ENCODE measurements at regions not wholly inside any gene's neighbourhood (a gene's known extent, or its start where the extent isn't known, plus 50 kb on each side); places are given as distances from the start of the nearest gene placed in this dataset.

GRCh38 chr16:61564716-61565115, 471.5 kb downstream of the CDH8 start:
- DNase-seq (no peak), ATAC-seq (ENCODE audit: low FRiP score in 2 of 2) (no peak)
- 18 to 26% methylated on average over 2 of the region's 2 CpGs for WGBS, 2 donors
- Histone ChIP-seq H3K4me3 (no peak overlapping the region), H3K4me1 (no peaks in the 10 kb centered on the region), H3K27me3 (no peaks in the 10 kb centered on the region), H3K9me3 (no peaks in the 10 kb centered on the region), H3K27ac (no peak overlapping the region), H3K36me3 (no peaks in the 10 kb centered on the region)
- TF ChIP-seq EP300 (IDR thresholded peaks at IDR 0.05) (no peak), POLR2AphosphoS5 (IDR thresholded peaks at IDR 0.05) (no peak)

GRCh38 chr16:61555718-61556441, 480.4 kb downstream of the CDH8 start:
- Histone ChIP-seq H3K4me1 (no peaks in the 10 kb centered on the region), H3K4me3 (no peak overlapping the region), H3K9me3 (no peaks in the 10 kb centered on the region), H3K27me3 (no peaks in the 10 kb centered on the region), H3K27ac (no peak overlapping the region), H3K36me3 (no peaks in the 10 kb centered on the region)
- ATAC-seq (ENCODE audit: low FRiP score in 2 of 2) (peak in 1 of 2 donors; percentile 15), DNase-seq (peak in 1 of 2 donors; percentile 29)
- TF ChIP-seq, protein P1, sequence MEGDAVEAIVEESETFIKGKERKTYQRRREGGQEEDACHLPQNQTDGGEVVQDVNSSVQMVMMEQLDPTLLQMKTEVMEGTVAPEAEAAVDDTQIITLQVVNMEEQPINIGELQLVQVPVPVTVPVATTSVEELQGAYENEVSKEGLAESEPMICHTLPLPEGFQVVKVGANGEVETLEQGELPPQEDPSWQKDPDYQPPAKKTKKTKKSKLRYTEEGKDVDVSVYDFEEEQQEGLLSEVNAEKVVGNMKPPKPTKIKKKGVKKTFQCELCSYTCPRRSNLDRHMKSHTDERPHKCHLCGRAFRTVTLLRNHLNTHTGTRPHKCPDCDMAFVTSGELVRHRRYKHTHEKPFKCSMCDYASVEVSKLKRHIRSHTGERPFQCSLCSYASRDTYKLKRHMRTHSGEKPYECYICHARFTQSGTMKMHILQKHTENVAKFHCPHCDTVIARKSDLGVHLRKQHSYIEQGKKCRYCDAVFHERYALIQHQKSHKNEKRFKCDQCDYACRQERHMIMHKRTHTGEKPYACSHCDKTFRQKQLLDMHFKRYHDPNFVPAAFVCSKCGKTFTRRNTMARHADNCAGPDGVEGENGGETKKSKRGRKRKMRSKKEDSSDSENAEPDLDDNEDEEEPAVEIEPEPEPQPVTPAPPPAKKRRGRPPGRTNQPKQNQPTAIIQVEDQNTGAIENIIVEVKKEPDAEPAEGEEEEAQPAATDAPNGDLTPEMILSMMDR (IDR thresholded peaks at IDR 0.05) = no peak
- TF ChIP-seq POLR2A (IDR thresholded peaks at IDR 0.05) = no peak
- TF ChIP-seq POLR2AphosphoS5 (IDR thresholded peaks at IDR 0.05) = no peak
- TF ChIP-seq EP300 (IDR thresholded peaks at IDR 0.05) = no peak
- 91 to 98% methylated on average over 11 to 24 of the region's 24 CpGs for WGBS, 2 donors

- DNase-seq = no peak
- TF ChIP-seq EP300 (IDR thresholded peaks at IDR 0.05) (no peak), POLR2A (IDR thresholded peaks at IDR 0.05) (no peak), POLR2AphosphoS5 (IDR thresholded peaks at IDR 0.05) (no peak)
- TF ChIP-seq, protein P1 (IDR thresholded peaks at IDR 0.05) = no peak
- no peak overlapping the region for H3K27ac ChIP-seq
- no peak overlapping the region for H3K4me3 ChIP-seq
- H3K27me3 ChIP-seq = no peaks in the 10 kb centered on the region
- 48 to 49% methylated on average over 2 of the region's 2 CpGs for WGBS, 2 donors
- H3K4me1 ChIP-seq = no peaks in the 10 kb centered on the region
- no peaks in the 10 kb centered on the region for H3K9me3 ChIP-seq
- no peak for ATAC-seq (ENCODE audit: low FRiP score in 2 of 2)
- no peaks in the 10 kb centered on the region for H3K36me3 ChIP-seq
Measured at GRCh38 chr16:61549327-61549726, 486.9 kb downstream of the CDH8 start.

DNA sequence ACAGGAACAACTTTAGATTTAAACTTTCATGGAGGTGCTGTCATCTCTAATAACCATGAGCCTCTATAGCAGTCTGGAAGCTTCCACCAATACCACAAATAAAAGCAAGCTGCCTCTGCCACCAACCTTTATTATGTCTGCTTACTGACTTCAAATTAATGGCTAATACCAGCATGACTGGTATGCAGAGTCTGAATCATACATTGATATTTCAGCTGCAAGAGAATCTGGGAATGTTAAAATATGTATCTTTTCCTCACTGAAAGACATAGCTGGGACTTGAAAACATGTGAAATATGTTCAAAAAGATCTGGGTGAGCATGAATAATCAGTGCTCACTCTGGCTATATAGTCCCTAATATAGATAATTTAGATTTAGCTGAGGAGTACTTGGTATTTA, 488.6 kb downstream of the CDH8 start:
- H3K4me3 ChIP-seq = no peak overlapping the region
- ATAC-seq (ENCODE audit: low FRiP score in 2 of 2) = no peak
- H3K9me3 ChIP-seq = no peaks in the 10 kb centered on the region
- H3K4me1 ChIP-seq = no peaks in the 10 kb centered on the region
- H3K27me3 ChIP-seq = no peaks in the 10 kb centered on the region
- no peak for DNase-seq
- no peak overlapping the region for H3K27ac ChIP-seq
- no peaks in the 10 kb centered on the region for H3K36me3 ChIP-seq
- no peak for TF ChIP-seq EP300 (IDR thresholded peaks at IDR 0.05)
- TF ChIP-seq POLR2A (IDR thresholded peaks at IDR 0.05) = no peak
- TF ChIP-seq, protein P1 (IDR thresholded peaks at IDR 0.05) = no peak
- TF ChIP-seq POLR2AphosphoS5 (IDR thresholded peaks at IDR 0.05) = no peak

- H3K27me3 ChIP-seq = no peaks in the 10 kb centered on the region
Measured at GRCh38 chr16:61544165-61544564, 492.1 kb downstream of the CDH8 start.

More at GRCh38 chr16:61544165-61544564, 492.1 kb downstream of the CDH8 start:
- no peak overlapping the region for H3K27ac ChIP-seq
- ATAC-seq (ENCODE audit: low FRiP score in 2 of 2) (no peak), DNase-seq (no peak)
- TF ChIP-seq, protein P1 (IDR thresholded peaks at IDR 0.05) = no peak
- TF ChIP-seq POLR2A (IDR thresholded peaks at IDR 0.05) (no peak), EP300 (IDR thresholded peaks at IDR 0.05) (no peak), POLR2AphosphoS5 (IDR thresholded peaks at IDR 0.05) (no peak)
- H3K36me3 ChIP-seq = no peaks in the 10 kb centered on the region
- no peaks in the 10 kb centered on the region for H3K9me3 ChIP-seq
- no peak overlapping the region for H3K4me3 ChIP-seq
- H3K4me1 ChIP-seq = no peaks in the 10 kb centered on the region
- 45 to 47% methylated on average over 2 of the region's 2 CpGs for WGBS, 2 donors

Data from upper lobe of left lung (tissue), 6 donors.